NAMALWA (cell line): ENCODE measurements at regions not wholly inside any gene's neighbourhood (a gene's known extent, or its start where the extent isn't known, plus 50 kb on each side); places are given as distances from the start of the nearest gene placed in this dataset.

Source experiments
- DNase-seq: peaks from one replicate; pipeline ENCODE4 v3.0.0-alpha.2; 2015; ENCODE audit warnings: low spot score

GRCh38 chr7:148950806-148951205 is 66.7 kb upstream of the EZH2 start:
- no peak for DNase-seq

- DNase-seq, result no peak
Observed at GRCh38 chr7:148944935-148945934, 61.1 kb upstream of the EZH2 start.

- DNase-seq, result peak; percentile 94
Observed at GRCh38 chr7:148941598-148942275, 57.6 kb upstream of the EZH2 start.

GRCh38 chr7:148940702-148941597 is 56.9 kb upstream of the EZH2 start:
- peak; percentile 95 for DNase-seq

GRCh38 chr7:148939128-148939755 is 55.2 kb upstream of the EZH2 start:
- peak; percentile 31 for DNase-seq

GRCh38 chr7:148935451-148935850 is 51.4 kb upstream of the EZH2 start:
- DNase-seq, result no peak
